Parathyroid adenoma (tissue), 2 donors: ENCODE measurements at regions not wholly inside any gene's neighbourhood (a gene's known extent, or its start where the extent isn't known, plus 50 kb on each side); places are given as distances from the start of the nearest gene placed in this dataset.

Experiments used
- H2AFZ ChIP-seq: fragments of 300-600 bp; sonication (generic); one replicate; pipeline ENCODE4 v1.7.0; 2017; ENCODE audit warnings: antibody characterized with exemption, mild to moderate bottlenecking
- H3K27ac ChIP-seq: fragments of 300-600 bp; sonication (generic); one replicate; pipeline ENCODE4 v1.7.0; 2017
- H3K27me3 ChIP-seq: fragments of 300-600 bp; sonication (generic); one replicate; pipeline ENCODE4 v1.7.0; 2017; ENCODE audit warnings: low read length; ENCODE audit not compliant: control insufficient read depth, insufficient read depth
- H3K36me3 ChIP-seq: fragments of 300-600 bp; sonication (generic); one replicate; pipeline ENCODE4 v1.7.0; 2017; ENCODE audit warnings: low read length; ENCODE audit not compliant: control insufficient read depth, insufficient read depth
- H3K4me1 ChIP-seq: fragments of 300-600 bp; sonication (generic); one replicate; pipeline ENCODE4 v1.7.0; 2017; ENCODE audit warnings: control low read depth
- H3K4me2 ChIP-seq: fragments of 300-600 bp; sonication (generic); one replicate; pipeline ENCODE4 v1.7.0; 2017; ENCODE audit warnings: low read length
- H3K4me3 ChIP-seq: fragments of 300-600 bp; sonication (generic); one replicate; pipeline ENCODE4 v1.7.0; 2017; ENCODE audit warnings: low read depth, low read length
- H3K79me2 ChIP-seq: fragments of 300-600 bp; sonication (generic); one replicate; pipeline ENCODE4 v1.7.0; 2017; ENCODE audit warnings: control low read depth
- H3K9ac ChIP-seq: fragments of 300-600 bp; sonication (generic); one replicate; pipeline ENCODE4 v1.7.0; 2017; ENCODE audit warnings: mild to moderate bottlenecking
- H3K9me3 ChIP-seq: fragments of 300-600 bp; sonication (generic); one replicate; pipeline ENCODE4 v1.7.0; 2017; ENCODE audit warnings: low read length; ENCODE audit not compliant: control insufficient read depth
- CTCF ChIP-seq: fragments of 300-600 bp; sonication (generic); IDR thresholded peaks from one replicate; pipeline ENCODE4 v1.7.0; 2017; ENCODE audit warnings: antibody characterized with exemption, mild to moderate bottlenecking
- donor health status: primary hyperparathyroidism.

- H3K36me3 ChIP-seq, result no peaks in the 10 kb centered on the region
- H3K27me3 ChIP-seq, result no peaks in the 10 kb centered on the region
- H3K79me2 ChIP-seq, result no peaks in the 10 kb centered on the region
- H2AFZ ChIP-seq, result no peak overlapping the region
- H3K27ac ChIP-seq, result no peak overlapping the region
- H3K4me1 ChIP-seq, result no peaks in the 10 kb centered on the region
- H3K9me3 ChIP-seq, result peaks cover 3% of the 10 kb centered on the region
- no peak for TF ChIP-seq CTCF
- H3K4me3 ChIP-seq, result no peak overlapping the region
- H3K9ac ChIP-seq, result no peak overlapping the region
- H3K4me2 ChIP-seq, result no peak overlapping the region
These were observed 612.9 kb upstream of the IGFBP3 start for GRCh38 chr7:46533946-46534345.

GRCh38 chr7:46532571-46532970, 611.5 kb upstream of the IGFBP3 start:
- no peak for TF ChIP-seq CTCF
- no peaks in the 10 kb centered on the region for H3K27me3 ChIP-seq
- no peaks in the 10 kb centered on the region for H3K79me2 ChIP-seq
- no peak overlapping the region for H2AFZ ChIP-seq
- no peak overlapping the region for H3K9ac ChIP-seq
- H3K36me3 ChIP-seq, result no peaks in the 10 kb centered on the region
- no peak overlapping the region for H3K4me3 ChIP-seq
- H3K4me1 ChIP-seq, result no peaks in the 10 kb centered on the region
- H3K9me3 ChIP-seq, result peaks cover 3% of the 10 kb centered on the region
- no peak overlapping the region for H3K27ac ChIP-seq
- no peak overlapping the region for H3K4me2 ChIP-seq

GRCh38 chr7:46530081-46530750, 609.1 kb upstream of the IGFBP3 start:
- Histone ChIP-seq H3K27me3 (no peaks in the 10 kb centered on the region), H3K9ac (no peak overlapping the region), H3K79me2 (no peaks in the 10 kb centered on the region), H3K4me1 (no peaks in the 10 kb centered on the region), H3K36me3 (no peaks in the 10 kb centered on the region), H3K9me3 (peaks cover 3% of the 10 kb centered on the region), H3K4me3 (no peak overlapping the region), H3K4me2 (no peak overlapping the region), H3K27ac (no peak overlapping the region), H2AFZ (no peak overlapping the region)
- TF ChIP-seq CTCF, result no peak

- Histone ChIP-seq H3K4me3 (no peak overlapping the region), H3K9ac (no peak overlapping the region), H3K27ac (no peak overlapping the region), H3K36me3 (no peaks in the 10 kb centered on the region), H3K79me2 (no peaks in the 10 kb centered on the region), H3K4me2 (no peak overlapping the region), H3K9me3 (no peaks in the 10 kb centered on the region), H2AFZ (no peak overlapping the region), H3K4me1 (no peaks in the 10 kb centered on the region), H3K27me3 (no peaks in the 10 kb centered on the region)
- TF ChIP-seq CTCF, result no peak
These were observed 606.3 kb upstream of the IGFBP3 start for GRCh38 chr7:46527360-46527759.

- no peak overlapping the region for H3K27ac ChIP-seq
These were observed 604.8 kb upstream of the IGFBP3 start for GRCh38 chr7:46525876-46526275.

More at GRCh38 chr7:46525876-46526275, 604.8 kb upstream of the IGFBP3 start:
- H3K9me3 ChIP-seq, result no peaks in the 10 kb centered on the region
- H3K4me3 ChIP-seq, result no peak overlapping the region
- no peak overlapping the region for H2AFZ ChIP-seq
- H3K9ac ChIP-seq, result no peak overlapping the region
- no peaks in the 10 kb centered on the region for H3K36me3 ChIP-seq
- no peaks in the 10 kb centered on the region for H3K79me2 ChIP-seq
- no peak overlapping the region for H3K4me2 ChIP-seq
- no peak for TF ChIP-seq CTCF
- H3K4me1 ChIP-seq, result no peaks in the 10 kb centered on the region
- no peaks in the 10 kb centered on the region for H3K27me3 ChIP-seq
